Neural cell (in vitro differentiated cells): ENCODE measurements at regions not wholly inside any gene's neighbourhood (a gene's known extent, or its start where the extent isn't known, plus 50 kb on each side); places are given as distances from the start of the nearest gene placed in this dataset.

ENCODE experiments used
- CTCF ChIP-seq: fragments of 450-650 bp; IDR thresholded peaks from 2 replicates; pipeline ENCODE4 v1.5.1; 2014; ENCODE audit warnings: antibody characterized with exemption, mild to moderate bottlenecking, moderate library complexity; ENCODE audit not compliant: poor library complexity, severe bottlenecking
- REST ChIP-seq: IDR thresholded peaks from 2 replicates; pipeline ENCODE4 v1.6.1; 2012; ENCODE audit warnings: borderline replicate concordance
- SMC3 ChIP-seq: fragments of 450-650 bp; conservative IDR thresholded peaks from 2 replicates; pipeline ENCODE4 v1.6.1; 2014; ENCODE audit warnings: antibody characterized with exemption, mild to moderate bottlenecking, moderate library complexity; ENCODE audit not compliant: poor library complexity

GRCh38 chr10:83582407-83583095 is 556.8 kb upstream of the GHITM start:
- no peak for TF ChIP-seq CTCF
- TF ChIP-seq REST = no peak
- TF ChIP-seq SMC3 = no peak
